Ectodermal cell (in vitro differentiated cells): ENCODE measurements at regions not wholly inside any gene's neighbourhood (a gene's known extent, or its start where the extent isn't known, plus 50 kb on each side); places are given as distances from the start of the nearest gene placed in this dataset.

Source experiments
- H3K27ac ChIP-seq: 2 replicates; pipeline ENCODE4 v1.7.0; 2013; ENCODE audit warnings: mild to moderate bottlenecking, low read depth, low read length; ENCODE audit not compliant: insufficient read depth, poor library complexity, severe bottlenecking
- H3K27me3 ChIP-seq: 2 replicates; pipeline ENCODE4 v1.7.0; 2013; ENCODE audit warnings: mild to moderate bottlenecking, low read length; ENCODE audit not compliant: insufficient read depth, control insufficient read depth, poor library complexity, severe bottlenecking
- H3K36me3 ChIP-seq: one replicate; pipeline ENCODE4 v1.7.0; 2013; ENCODE audit warnings: low read length; ENCODE audit not compliant: control insufficient read depth, insufficient read depth
- H3K4me1 ChIP-seq: one replicate; pipeline ENCODE4 v1.7.0; 2013; ENCODE audit warnings: low read length; ENCODE audit not compliant: control insufficient read depth, insufficient read depth
- H3K4me3 ChIP-seq: 2 replicates; pipeline ENCODE4 v1.7.0; 2013; ENCODE audit warnings: low read depth, low read length, control low read depth; ENCODE audit not compliant: insufficient read depth
- H3K9me3 ChIP-seq: 2 replicates; pipeline ENCODE4 v1.7.0; 2013; ENCODE audit warnings: mild to moderate bottlenecking, low read length, moderate library complexity; ENCODE audit not compliant: control insufficient read depth
- WGBS, 2 experiments: methylation state at CpG; one replicate each; pipeline ENCODE4 v1.1.7; 2013; ENCODE audit warnings: missing lambda C conversion rate in 2 of 2; 5-methylcytosine and 5-hydroxymethylcytosine counted together

- H3K27me3 ChIP-seq = no peaks in the 10 kb centered on the region
- H3K4me3 ChIP-seq = no peak overlapping the region
- no peaks in the 10 kb centered on the region for H3K4me1 ChIP-seq
- WGBS, 2 experiments = 56 to 62% methylated on average over 3 of the region's 3 CpGs
- no peak overlapping the region for H3K27ac ChIP-seq
- no peaks in the 10 kb centered on the region for H3K9me3 ChIP-seq
- H3K36me3 ChIP-seq = no peaks in the 10 kb centered on the region
Observed at GRCh38 chr20:12409501-12409900, 491.8 kb downstream of the BTBD3 start.

- no peaks in the 10 kb centered on the region for H3K9me3 ChIP-seq
- H3K4me3 ChIP-seq = no peak overlapping the region
- no peak overlapping the region for H3K27ac ChIP-seq
- no peaks in the 10 kb centered on the region for H3K27me3 ChIP-seq
- no peaks in the 10 kb centered on the region for H3K4me1 ChIP-seq
- H3K36me3 ChIP-seq = no peaks in the 10 kb centered on the region
Observed at GRCh38 chr20:12410783-12411182, 493.1 kb downstream of the BTBD3 start.

- no peak overlapping the region for H3K27ac ChIP-seq
- 84% methylated on average over 7 of the region's 7 CpGs for WGBS, 2 experiments
- H3K4me1 ChIP-seq = no peaks in the 10 kb centered on the region
- H3K36me3 ChIP-seq = no peaks in the 10 kb centered on the region
- H3K9me3 ChIP-seq = no peaks in the 10 kb centered on the region
- no peak overlapping the region for H3K4me3 ChIP-seq
- no peaks in the 10 kb centered on the region for H3K27me3 ChIP-seq
Observed at GRCh38 chr20:12411246-12411940, 493.7 kb downstream of the BTBD3 start.

GRCh38 chr20:12413116-12413515, 495.4 kb downstream of the BTBD3 start:
- H3K27me3 ChIP-seq = no peaks in the 10 kb centered on the region
- no peaks in the 10 kb centered on the region for H3K36me3 ChIP-seq
- no peaks in the 10 kb centered on the region for H3K4me1 ChIP-seq
- H3K9me3 ChIP-seq = no peaks in the 10 kb centered on the region
- WGBS, 2 experiments = 93 to 100% methylated on average over 1 of the region's 1 CpG
- no peak overlapping the region for H3K4me3 ChIP-seq
- H3K27ac ChIP-seq = no peak overlapping the region

GRCh38 chr20:12414446-12415274, 497.0 kb downstream of the BTBD3 start:
- no peak overlapping the region for H3K27ac ChIP-seq

GRCh38 chr20:12416281-12416680, 498.6 kb downstream of the BTBD3 start:
- WGBS, 2 experiments = 86 to 88% methylated on average over 4 of the region's 4 CpGs
- H3K9me3 ChIP-seq = no peaks in the 10 kb centered on the region
- no peak overlapping the region for H3K4me3 ChIP-seq
- H3K27ac ChIP-seq = no peak overlapping the region
- no peaks in the 10 kb centered on the region for H3K36me3 ChIP-seq
- H3K27me3 ChIP-seq = no peaks in the 10 kb centered on the region
- H3K4me1 ChIP-seq = no peaks in the 10 kb centered on the region

More at GRCh38 chr20:12414446-12415274, 497.0 kb downstream of the BTBD3 start:
- Histone ChIP-seq H3K9me3 (no peaks in the 10 kb centered on the region), H3K27me3 (no peaks in the 10 kb centered on the region), H3K4me1 (no peaks in the 10 kb centered on the region), H3K4me3 (no peak overlapping the region), H3K36me3 (no peaks in the 10 kb centered on the region)
- 90 to 91% methylated on average over 10 of the region's 10 CpGs for WGBS, 2 experiments

- Histone ChIP-seq H3K9me3 (no peaks in the 10 kb centered on the region), H3K4me1 (no peaks in the 10 kb centered on the region), H3K36me3 (no peaks in the 10 kb centered on the region), H3K4me3 (no peak overlapping the region), H3K27ac (no peak overlapping the region), H3K27me3 (no peaks in the 10 kb centered on the region)
- 91 to 95% methylated on average over 2 of the region's 2 CpGs for WGBS, 2 experiments
Observed at GRCh38 chr20:12433724-12434123, 516.0 kb downstream of the BTBD3 start.

GRCh38 chr20:12434672-12435071, 517.0 kb downstream of the BTBD3 start:
- Histone ChIP-seq H3K9me3 (no peaks in the 10 kb centered on the region), H3K4me3 (no peak overlapping the region), H3K4me1 (no peaks in the 10 kb centered on the region), H3K27ac (no peak overlapping the region), H3K36me3 (no peaks in the 10 kb centered on the region), H3K27me3 (no peaks in the 10 kb centered on the region)
- 94 to 95% methylated on average over 3 of the region's 3 CpGs for WGBS, 2 experiments

- H3K4me3 ChIP-seq = no peak overlapping the region
- WGBS, 2 experiments = 90 to 91% methylated on average over 4 of the region's 4 CpGs
- no peak overlapping the region for H3K27ac ChIP-seq
- no peaks in the 10 kb centered on the region for H3K36me3 ChIP-seq
- H3K4me1 ChIP-seq = no peaks in the 10 kb centered on the region
- H3K27me3 ChIP-seq = no peaks in the 10 kb centered on the region
- H3K9me3 ChIP-seq = no peaks in the 10 kb centered on the region
Observed at GRCh38 chr20:12435268-12435667, 517.6 kb downstream of the BTBD3 start.

GRCh38 chr20:12453711-12454110, 536.0 kb downstream of the BTBD3 start:
- H3K9me3 ChIP-seq = no peaks in the 10 kb centered on the region
- WGBS, 2 experiments = 93 to 100% methylated on average over 1 of the region's 1 CpG
- H3K36me3 ChIP-seq = no peaks in the 10 kb centered on the region
- H3K4me1 ChIP-seq = no peaks in the 10 kb centered on the region
- no peak overlapping the region for H3K27ac ChIP-seq
- no peaks in the 10 kb centered on the region for H3K27me3 ChIP-seq
- H3K4me3 ChIP-seq = no peak overlapping the region
